Endothelial cell of umbilical vein (primary cell): ENCODE measurements at regions not wholly inside any gene's neighbourhood (a gene's known extent, or its start where the extent isn't known, plus 50 kb on each side); places are given as distances from the start of the nearest gene placed in this dataset.

Source experiments
- BruUV-seq: library from RNA; stranded (reverse); fragments of 400-500 nt; replicated peaks from 2 replicates; lab custom pipeline; 2021; lab: Mats Ljungman, UMichigan
- CTCF ChIA-PET: fragments of 300-600, 350-600 bp; sonication (Branson Sonifier 250); formaldehyde crosslinking; loops from one replicate; lab custom pipeline; 2021; ENCODE audit warnings: antibody characterized with exemption, inconsistent platforms; lab: Charles Lee
- POLR2A ChIA-PET: fragments of 300-600, 350-600 bp; sonication (Branson Sonifier 250); formaldehyde crosslinking; loops from one replicate; lab custom pipeline; 2021; ENCODE audit warnings: antibody characterized with exemption, inconsistent platforms; lab: Charles Lee
- DNase-seq: peaks from one replicate; pipeline ENCODE4 v3.0.0-alpha.2; 2011; ENCODE audit warnings: low read depth, low spot score
- FAIRE-seq: peaks from 2 replicates; lab custom pipeline; 2011; peaks lifted over from hg19 to GRCh38; lab: Jason Lieb, UNC
- H2AFZ ChIP-seq: 2 replicates; pipeline ENCODE4 v1.6.0; 2012; ENCODE audit warnings: low read depth, low read length, control low read depth, inconsistent platforms
- H3K27ac ChIP-seq: 2 replicates; pipeline ENCODE4 v1.5.1; 2011; ENCODE audit warnings: low read depth, mild to moderate bottlenecking, control low read depth, low read length, moderate library complexity; ENCODE audit not compliant: insufficient read depth
- H3K27me3 ChIP-seq, 2 experiments: 2 replicates each; pipeline versions ENCODE4 v1.6.0 to v1.6.1; 2011; ENCODE audit warnings: low read length in 2 of 2, mixed read lengths in 1 of 2; ENCODE audit not compliant: control insufficient read depth in 2 of 2, insufficient read depth in 2 of 2
- H3K36me3 ChIP-seq, 2 experiments: 2 replicates in 1 of 2; 3 replicates in 1 of 2; pipeline ENCODE4 v1.5.1; 2011; ENCODE audit warnings: low read length in 2 of 2, mild to moderate bottlenecking in 1 of 2, moderate library complexity in 1 of 2; ENCODE audit not compliant: control insufficient read depth in 2 of 2, insufficient read depth in 2 of 2; ENCODE audit errors: extremely low read depth in 1 of 2
- H3K4me1 ChIP-seq: 3 replicates; pipeline ENCODE4 v1.5.1; 2011; ENCODE audit warnings: mild to moderate bottlenecking, low read length; ENCODE audit not compliant: control insufficient read depth, insufficient read depth; ENCODE audit errors: extremely low read depth
- H3K4me2 ChIP-seq: 2 replicates; pipeline ENCODE4 v1.6.1; 2011; ENCODE audit warnings: low read length, control low read depth, mixed read lengths; ENCODE audit not compliant: insufficient read depth
- H3K4me3 ChIP-seq, 3 experiments: fragments of 200-600 bp in 1 of 3; sonication (generic), shearing (Covaris generic) in 1 of 3; replicated peaks in 1 of 3; 2 replicates each; pipeline ENCODE4 v1.5.1; 2011 to 2016; ENCODE audit warnings: control low read depth in 3 of 3, low read length in 3 of 3, mild to moderate bottlenecking in 2 of 3, inconsistent platforms in 1 of 3, low read depth in 1 of 3, moderate library complexity in 1 of 3; ENCODE audit not compliant: insufficient read depth in 1 of 3
- H3K79me2 ChIP-seq: 2 replicates; pipeline ENCODE4 v1.6.0; 2012; ENCODE audit warnings: low read length, inconsistent platforms; ENCODE audit not compliant: control insufficient read depth, insufficient read depth
- H3K9ac ChIP-seq: replicated peaks from 2 replicates; pipeline ENCODE3; 2011; ENCODE audit warnings: low read length, control low read depth; ENCODE audit not compliant: insufficient read depth; ENCODE audit errors: extremely low read depth
- H3K9me1 ChIP-seq: replicated peaks from 3 replicates; pipeline ENCODE4 v1.6.0; 2011; ENCODE audit warnings: mild to moderate bottlenecking, low read length; ENCODE audit not compliant: control insufficient read depth, insufficient read depth; ENCODE audit errors: extremely low read depth
- H3K9me3 ChIP-seq: replicated peaks from 2 replicates; pipeline ENCODE4 v1.5.1; 2012; ENCODE audit warnings: low read length, inconsistent platforms; ENCODE audit not compliant: control insufficient read depth, insufficient read depth
- H4K20me1 ChIP-seq: replicated peaks from 2 replicates; pipeline ENCODE3; 2011; ENCODE audit warnings: mild to moderate bottlenecking, low read length; ENCODE audit not compliant: control insufficient read depth, insufficient read depth; ENCODE audit errors: extremely low read depth
- EZH2 ChIP-seq: IDR thresholded peaks from 2 replicates; pipeline ENCODE4 v1.6.1; 2012; ENCODE audit warnings: borderline replicate concordance, low read depth, mild to moderate bottlenecking, moderate library complexity, low read length, inconsistent platforms; ENCODE audit not compliant: severe bottlenecking
- FOS ChIP-seq: IDR thresholded peaks from 2 replicates; pipeline ENCODE4 v1.6.1; 2011; ENCODE audit warnings: mild to moderate bottlenecking, low read length, moderate library complexity, borderline replicate concordance; ENCODE audit not compliant: insufficient read depth
- GATA2 ChIP-seq: IDR thresholded peaks from 2 replicates; pipeline ENCODE4 v1.7.0; 2011; ENCODE audit warnings: low read depth, mild to moderate bottlenecking, moderate library complexity, mixed read lengths, low read length; ENCODE audit not compliant: insufficient read length, insufficient read depth
- JUN ChIP-seq: IDR thresholded peaks from 2 replicates; pipeline ENCODE4 v1.6.1; 2011; ENCODE audit warnings: borderline replicate concordance, low read depth; ENCODE audit not compliant: insufficient read length, insufficient read depth
- MAX ChIP-seq: IDR thresholded peaks from 2 replicates; pipeline ENCODE4 v1.6.1; 2011; ENCODE audit not compliant: insufficient read depth, insufficient read length
- MYC ChIP-seq: IDR thresholded peaks from one replicate; pipeline ENCODE4 v1.6.1; 2011; ENCODE audit warnings: mild to moderate bottlenecking, low read depth, low read length
- POLR2A ChIP-seq: IDR thresholded peaks from 2 replicates; pipeline ENCODE4 v1.6.1; 2012; ENCODE audit warnings: low read depth, mild to moderate bottlenecking, control low read depth, low read length
- POLR2AphosphoS5 ChIP-seq: IDR thresholded peaks from 2 replicates; pipeline ENCODE4 v1.6.1; 2012; ENCODE audit warnings: low read depth, mild to moderate bottlenecking, control low read depth, low read length, moderate library complexity; ENCODE audit not compliant: insufficient read depth
- dilution Hi-C: fragments of 300-500 bp; cut with MboI; formaldehyde crosslinking; loops from one replicate; pipeline ENCODE4 v1.15.0; 2019; ENCODE audit warnings: low sequenced_read_pairs; ENCODE audit not compliant: extremely low pct_ligation_motif_present
- intact Hi-C: fragments of 100-400 bp; cut with micrococcal nuclease; formaldehyde crosslinking; loops from one replicate; pipeline ENCODE4 v1.10.0; 2022
- TF ChIP-seq, protein P1 (sequence below), 2 donors: IDR thresholded peaks; 1 replicate in 1 of 2; 2 replicates in 1 of 2; pipeline ENCODE4 v1.5.1; 2011; ENCODE audit warnings: low read length in 2 of 2, mild to moderate bottlenecking in 2 of 2, moderate library complexity in 2 of 2, control low read depth in 1 of 2, inconsistent platforms in 1 of 2, low read depth in 1 of 2; ENCODE audit not compliant: insufficient read depth in 1 of 2; ENCODE audit errors: extremely low read depth in 1 of 2

GRCh38 chr2:105677901-105678300, 66.8 kb upstream of the NCK2 start:
- intact Hi-C loops (no loop called here), dilution Hi-C loops (no loop called here)
- FAIRE-seq (no peak), DNase-seq (no peak)
- Histone ChIP-seq H3K79me2 (no peaks in the 10 kb centered on the region), H3K27me3 (no peaks in the 10 kb centered on the region), H3K36me3 (no peaks in the 10 kb centered on the region), H2AFZ (no peak overlapping the region), H3K9ac (no peak overlapping the region), H3K4me1 (no peaks in the 10 kb centered on the region), H4K20me1 (no peaks in the 10 kb centered on the region), H3K4me2 (no peak overlapping the region), H3K27ac (no peak overlapping the region), H3K4me3 (no peak overlapping the region), H3K9me1 (no peaks in the 10 kb centered on the region), H3K9me3 (no peaks in the 10 kb centered on the region)
- no TSS peak for BruUV-seq
- CTCF ChIA-PET, result no interaction called here
- POLR2A ChIA-PET, result no interaction called here
- TF ChIP-seq POLR2AphosphoS5 (no peak), GATA2 (no peak), MAX (no peak), EZH2 (no peak), FOS (no peak), POLR2A (no peak), JUN (no peak), MYC (no peak)
- TF ChIP-seq, protein P1, sequence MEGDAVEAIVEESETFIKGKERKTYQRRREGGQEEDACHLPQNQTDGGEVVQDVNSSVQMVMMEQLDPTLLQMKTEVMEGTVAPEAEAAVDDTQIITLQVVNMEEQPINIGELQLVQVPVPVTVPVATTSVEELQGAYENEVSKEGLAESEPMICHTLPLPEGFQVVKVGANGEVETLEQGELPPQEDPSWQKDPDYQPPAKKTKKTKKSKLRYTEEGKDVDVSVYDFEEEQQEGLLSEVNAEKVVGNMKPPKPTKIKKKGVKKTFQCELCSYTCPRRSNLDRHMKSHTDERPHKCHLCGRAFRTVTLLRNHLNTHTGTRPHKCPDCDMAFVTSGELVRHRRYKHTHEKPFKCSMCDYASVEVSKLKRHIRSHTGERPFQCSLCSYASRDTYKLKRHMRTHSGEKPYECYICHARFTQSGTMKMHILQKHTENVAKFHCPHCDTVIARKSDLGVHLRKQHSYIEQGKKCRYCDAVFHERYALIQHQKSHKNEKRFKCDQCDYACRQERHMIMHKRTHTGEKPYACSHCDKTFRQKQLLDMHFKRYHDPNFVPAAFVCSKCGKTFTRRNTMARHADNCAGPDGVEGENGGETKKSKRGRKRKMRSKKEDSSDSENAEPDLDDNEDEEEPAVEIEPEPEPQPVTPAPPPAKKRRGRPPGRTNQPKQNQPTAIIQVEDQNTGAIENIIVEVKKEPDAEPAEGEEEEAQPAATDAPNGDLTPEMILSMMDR (IDR thresholded peaks at IDR 0.05; ENCODE audit: extremely low read depth in 1 of 2, insufficient read depth in 1 of 2, low read depth in 1 of 2, low read length in 2 of 2), result no peak
